Esophagus squamous epithelium (tissue), 5 donors: ENCODE measurements at regions not wholly inside any gene's neighbourhood (a gene's known extent, or its start where the extent isn't known, plus 50 kb on each side); places are given as distances from the start of the nearest gene placed in this dataset.

ENCODE experiments used
- DNase-seq: peaks from one replicate; lab custom pipeline; 2025; lab: John Stamatoyannopoulos, UW
- H3K27ac ChIP-seq, 4 donors: fragments of 200-600 bp; sonication (generic); one replicate each; pipeline ENCODE4 v1.5.1; 2016 to 2019; ENCODE audit warnings: mild to moderate bottlenecking in 1 of 4
- H3K27me3 ChIP-seq, 4 donors: fragments of 200-600 bp; sonication (generic); 1 replicate in 3 of 4; 2 replicates in 1 of 4; pipeline versions ENCODE4 v1.5.1 to v1.6.0; 2017 to 2021; ENCODE audit warnings: antibody characterized with exemption in 1 of 4
- H3K36me3 ChIP-seq, 3 donors: fragments of 200-600 bp; sonication (generic); one replicate each; pipeline ENCODE4 v1.5.1; 2016 to 2019
- H3K4me1 ChIP-seq, 3 donors: fragments of 200-600 bp; sonication (generic); one replicate each; pipeline ENCODE4 v1.5.1; 2017 to 2019
- H3K4me3 ChIP-seq, 4 donors: fragments of 200-600 bp; sonication (generic); 1 replicate in 3 of 4; 2 replicates in 1 of 4; pipeline ENCODE4 v1.5.1; 2016 to 2019; ENCODE audit warnings: mild to moderate bottlenecking in 2 of 4, moderate library complexity in 1 of 4
- H3K9me3 ChIP-seq, 3 donors: fragments of 200-600 bp; sonication (generic); one replicate each; pipeline ENCODE4 v1.5.1; 2016 to 2019
- POLR2A ChIP-seq, 4 donors: fragments of 450-650 bp; IDR thresholded peaks; one replicate each; pipeline ENCODE4 v1.6.1; 2017; ENCODE audit warnings: antibody characterized with exemption in 4 of 4, mild to moderate bottlenecking in 4 of 4, moderate library complexity in 3 of 4
- WGBS, 2 donors: methylation state at CpG; one replicate each; pipeline ENCODE4 v1.1.5; 2018; 5-methylcytosine and 5-hydroxymethylcytosine counted together
- intact Hi-C: fragments of 100-400 bp; cut with DNase I; formaldehyde crosslinking; loops from one replicate; pipeline ENCODE4 v1.15.0; 2022
- TF ChIP-seq, protein P1 (sequence below), 6 experiments: fragments of 450-650 bp in 4 of 6; fragments of 200-600 bp in 2 of 6; sonication (generic) in 2 of 6; IDR thresholded peaks; one replicate each; pipeline ENCODE4 v1.5.1; 2016 to 2019; ENCODE audit warnings: antibody characterized with exemption in 6 of 6, mild to moderate bottlenecking in 4 of 6, moderate library complexity in 4 of 6
- donor health status: DM: yes; HTN: yes; CAD: no.

DNA sequence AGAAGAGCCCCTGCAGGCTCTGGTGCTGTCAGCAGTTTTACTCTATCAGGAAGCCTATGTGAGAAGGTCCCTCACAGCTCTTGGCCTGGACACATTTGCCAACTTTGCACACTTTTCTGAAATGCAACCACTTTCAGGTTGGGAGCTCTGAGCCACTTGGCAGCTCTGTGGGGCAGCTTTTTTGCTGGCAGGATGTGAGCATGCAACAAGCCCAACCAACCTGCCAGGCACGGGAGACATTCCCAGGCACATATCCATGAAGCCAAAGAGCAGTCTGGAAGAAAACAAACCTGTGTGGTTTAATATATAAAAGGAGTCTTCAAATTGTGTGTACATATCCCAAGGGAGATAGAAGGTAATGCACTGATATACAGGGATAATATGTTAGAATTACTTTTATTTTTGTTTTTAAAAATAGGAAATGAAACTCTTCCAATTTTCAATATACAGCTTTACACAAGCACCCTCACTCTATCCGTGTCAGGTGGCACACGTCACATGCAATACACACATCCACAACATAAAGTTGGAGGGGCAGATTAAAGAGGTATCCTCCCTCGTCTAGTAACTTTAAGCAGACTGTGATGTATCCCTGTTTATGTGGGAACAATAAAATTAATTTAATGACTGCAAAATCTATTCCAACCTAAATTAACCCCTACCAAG lies 57.4 kb upstream of the COX10 start:
- intact Hi-C loops, result no loop called here
- peak overlapping the region in 3 of 4 donors; percentile 5 to 15 (median 13) for H3K27ac ChIP-seq
- no peak overlapping the region for H3K4me3 ChIP-seq
- DNase-seq, result no peak
- no peaks in the 10 kb centered on the region for H3K27me3 ChIP-seq
- H3K9me3 ChIP-seq, result no peaks in the 10 kb centered on the region
- WGBS, 2 donors, result 26 to 44% methylated on average over 4 of the region's 4 CpGs
- no peaks in the 10 kb centered on the region for H3K36me3 ChIP-seq
- peaks cover 0 to 44% (median 0%) of the 10 kb centered on the region in 3 donors for H3K4me1 ChIP-seq
- no peak for TF ChIP-seq POLR2A (IDR thresholded peaks at IDR 0.05)
- TF ChIP-seq, protein P1, sequence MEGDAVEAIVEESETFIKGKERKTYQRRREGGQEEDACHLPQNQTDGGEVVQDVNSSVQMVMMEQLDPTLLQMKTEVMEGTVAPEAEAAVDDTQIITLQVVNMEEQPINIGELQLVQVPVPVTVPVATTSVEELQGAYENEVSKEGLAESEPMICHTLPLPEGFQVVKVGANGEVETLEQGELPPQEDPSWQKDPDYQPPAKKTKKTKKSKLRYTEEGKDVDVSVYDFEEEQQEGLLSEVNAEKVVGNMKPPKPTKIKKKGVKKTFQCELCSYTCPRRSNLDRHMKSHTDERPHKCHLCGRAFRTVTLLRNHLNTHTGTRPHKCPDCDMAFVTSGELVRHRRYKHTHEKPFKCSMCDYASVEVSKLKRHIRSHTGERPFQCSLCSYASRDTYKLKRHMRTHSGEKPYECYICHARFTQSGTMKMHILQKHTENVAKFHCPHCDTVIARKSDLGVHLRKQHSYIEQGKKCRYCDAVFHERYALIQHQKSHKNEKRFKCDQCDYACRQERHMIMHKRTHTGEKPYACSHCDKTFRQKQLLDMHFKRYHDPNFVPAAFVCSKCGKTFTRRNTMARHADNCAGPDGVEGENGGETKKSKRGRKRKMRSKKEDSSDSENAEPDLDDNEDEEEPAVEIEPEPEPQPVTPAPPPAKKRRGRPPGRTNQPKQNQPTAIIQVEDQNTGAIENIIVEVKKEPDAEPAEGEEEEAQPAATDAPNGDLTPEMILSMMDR (IDR thresholded peaks at IDR 0.05), result no peak

DNA sequence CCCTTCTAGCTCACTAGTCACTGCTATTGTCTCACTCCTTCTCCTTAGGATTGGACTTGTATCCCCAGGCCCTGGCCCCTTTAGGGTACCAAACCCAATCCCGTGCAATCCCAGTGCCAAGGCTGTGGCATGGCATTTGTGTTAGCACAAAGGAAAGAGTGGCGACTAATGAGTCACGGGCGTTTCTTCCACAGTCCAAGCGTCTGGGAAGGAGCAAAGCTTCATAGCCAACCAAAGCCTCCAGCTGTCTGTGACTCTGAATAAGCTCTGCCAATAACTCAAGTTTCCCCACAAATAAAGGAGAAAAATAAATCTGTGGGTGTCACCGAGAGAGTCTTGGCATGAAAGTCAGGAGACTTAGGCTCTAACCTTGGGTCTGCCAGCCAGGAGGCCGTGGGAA lies 54.6 kb upstream of the COX10 start:
- intact Hi-C loops, result no loop called here
- Histone ChIP-seq H3K9me3 (no peaks in the 10 kb centered on the region), H3K27me3 (no peaks in the 10 kb centered on the region), H3K27ac (peak overlapping the region in 2 of 4 donors; percentile 26 to 64), H3K4me1 (peaks cover 0 to 52% (median 0%) of the 10 kb centered on the region in 3 donors), H3K4me3 (no peak overlapping the region), H3K36me3 (no peaks in the 10 kb centered on the region)
- TF ChIP-seq POLR2A (IDR thresholded peaks at IDR 0.05), result no peak
- TF ChIP-seq, protein P1 (IDR thresholded peaks at IDR 0.05), result no peak
- WGBS, 2 donors, result 28 to 40% methylated on average over 4 to 7 of the region's 7 CpGs
- DNase-seq, result no peak

DNA sequence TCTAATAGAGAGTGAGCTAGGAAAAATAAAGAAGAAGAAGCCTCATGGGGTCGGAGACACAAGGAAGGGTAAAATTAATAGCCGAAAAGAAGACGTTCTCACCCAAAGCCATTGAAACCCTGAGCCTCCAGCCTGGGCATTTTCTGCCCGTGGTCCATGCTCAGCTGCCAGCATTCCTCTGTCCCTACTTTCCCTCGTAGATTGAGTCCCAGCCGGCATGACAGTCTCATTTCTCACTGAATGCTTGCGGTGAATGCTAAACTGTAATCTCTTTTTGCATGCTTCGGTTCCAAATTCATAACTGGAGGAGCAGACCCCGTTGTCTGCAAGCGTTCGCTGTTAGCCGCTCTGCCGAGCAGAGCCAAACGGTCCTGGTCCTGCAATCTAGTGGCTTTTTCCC lies 54.0 kb upstream of the COX10 start:
- H3K4me1 ChIP-seq, result peaks cover 0 to 55% (median 0%) of the 10 kb centered on the region in 3 donors
- DNase-seq, result no peak
- H3K4me3 ChIP-seq, result no peak overlapping the region
- no peak for TF ChIP-seq POLR2A (IDR thresholded peaks at IDR 0.05)
- TF ChIP-seq, protein P1 (IDR thresholded peaks at IDR 0.05), result no peak
- 81% methylated on average over 14 of the region's 14 CpGs for WGBS, 2 donors
- no peaks in the 10 kb centered on the region for H3K36me3 ChIP-seq
- H3K27me3 ChIP-seq, result no peaks in the 10 kb centered on the region
- intact Hi-C loops, result no loop called here
- H3K27ac ChIP-seq, result peak overlapping the region in 2 of 4 donors; percentile 26 to 64
- H3K9me3 ChIP-seq, result no peaks in the 10 kb centered on the region

DNA sequence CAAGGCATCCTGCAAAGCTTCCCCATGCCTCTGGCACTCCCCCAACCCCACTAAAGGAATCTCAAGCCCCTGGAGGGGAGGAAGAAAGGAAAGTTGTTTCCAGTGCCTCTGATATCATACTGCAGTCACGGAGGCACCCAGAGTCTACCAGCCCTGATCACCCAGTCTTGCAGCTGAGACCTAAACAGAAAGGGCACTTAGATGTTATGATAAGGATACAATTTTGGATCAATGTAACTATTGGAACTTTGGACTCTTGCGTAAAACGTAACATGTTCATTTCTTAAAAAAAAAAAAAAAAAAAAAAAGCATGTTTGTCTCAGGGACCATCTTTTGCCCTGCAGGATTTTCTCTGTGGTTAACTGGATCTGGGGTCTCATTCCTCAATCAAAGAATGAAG lies 52.4 kb upstream of the COX10 start:
- Histone ChIP-seq H3K9me3 (no peaks in the 10 kb centered on the region), H3K27ac (no peak overlapping the region), H3K4me3 (no peak overlapping the region), H3K27me3 (no peaks in the 10 kb centered on the region), H3K4me1 (peaks cover 0 to 43% (median 0%) of the 10 kb centered on the region in 3 donors), H3K36me3 (no peaks in the 10 kb centered on the region)
- TF ChIP-seq POLR2A (IDR thresholded peaks at IDR 0.05), result no peak
- TF ChIP-seq, protein P1 (IDR thresholded peaks at IDR 0.05), result no peak
- WGBS, 2 donors, result 98 to 100% methylated on average over 3 of the region's 3 CpGs
- no peak for DNase-seq
- intact Hi-C loops, result no loop called here

DNA sequence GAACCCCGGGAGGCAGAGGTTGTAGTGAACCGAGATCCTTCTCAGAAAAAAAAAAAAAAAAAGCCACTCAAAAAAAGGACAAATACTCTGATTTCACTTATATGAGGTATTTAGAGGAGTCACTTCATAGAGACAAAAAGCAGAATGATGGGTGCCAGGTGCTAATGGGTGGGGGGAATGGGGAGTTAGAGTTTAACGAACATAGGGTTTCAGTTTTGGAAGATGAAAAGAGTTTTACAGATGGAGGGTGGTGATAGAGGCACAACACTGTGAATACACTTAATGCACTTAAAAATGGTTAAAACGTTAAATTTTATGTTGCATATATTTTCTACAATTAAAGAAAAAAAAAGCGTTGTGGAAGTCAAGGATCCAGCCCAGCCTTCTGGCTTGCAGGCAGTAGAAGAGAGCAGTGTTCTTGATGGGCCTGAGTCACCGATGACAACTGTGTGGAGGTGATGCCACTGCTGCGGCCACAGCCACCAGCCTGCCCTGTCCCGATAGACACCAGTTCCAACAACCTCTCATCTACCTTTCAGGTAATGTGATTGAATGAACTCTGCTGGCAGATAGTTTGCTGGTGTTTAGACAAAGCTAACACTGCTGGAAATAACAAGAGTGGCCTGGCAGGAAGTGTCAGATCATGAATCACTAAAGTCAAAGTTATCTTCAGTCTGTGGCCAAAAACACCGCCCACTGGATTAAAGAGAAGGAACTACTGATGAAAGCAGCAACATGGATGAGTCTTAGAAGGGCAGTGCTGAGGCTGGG lies 49.9 kb upstream of the COX10 start:
- no peak for DNase-seq
- Histone ChIP-seq H3K27ac (peak overlapping the region in 2 of 4 donors; percentile 1 to 59), H3K27me3 (no peaks in the 10 kb centered on the region), H3K4me1 (peaks cover 0 to 32% (median 0%) of the 10 kb centered on the region in 3 donors), H3K4me3 (no peak overlapping the region), H3K9me3 (no peaks in the 10 kb centered on the region), H3K36me3 (no peaks in the 10 kb centered on the region)
- intact Hi-C loops, result no loop called here
- WGBS, 2 donors, result 45 to 52% methylated on average over 9 of the region's 9 CpGs
- TF ChIP-seq, protein P1 (IDR thresholded peaks at IDR 0.05), result peak in 1 of 6 experiments; percentile 34
- no peak for TF ChIP-seq POLR2A (IDR thresholded peaks at IDR 0.05)
